NCI-H187 (cell line): ENCODE measurements at regions not wholly inside any gene's neighbourhood (a gene's known extent, or its start where the extent isn't known, plus 50 kb on each side); places are given as distances from the start of the nearest gene placed in this dataset.

Experiments used
- DNase-seq, 2 experiments: peaks; one replicate each; lab custom pipeline; 2025; lab: John Stamatoyannopoulos, UW

DNA sequence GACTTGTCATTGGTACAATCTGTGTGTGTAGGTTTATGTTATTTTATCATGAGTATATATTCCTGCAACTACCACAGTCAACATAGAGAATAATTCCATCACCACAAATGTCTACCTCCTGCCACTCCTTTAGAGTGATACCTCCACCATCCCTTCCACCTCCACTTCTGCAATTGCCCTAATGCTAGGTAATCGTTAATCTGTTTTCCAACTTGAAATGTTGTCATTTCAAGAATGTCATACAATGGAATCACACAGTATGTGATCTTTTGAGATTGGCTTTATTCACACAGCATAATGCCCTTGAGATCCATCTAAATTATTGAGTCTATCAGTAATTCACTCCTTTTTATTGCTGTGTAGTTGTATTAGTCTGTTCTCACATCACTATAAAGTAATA is 414.8 kb upstream of the C16orf82 start:
- no peak for DNase-seq

- no peak for DNase-seq
Measured at GRCh38 chr16:26658486-26658885, 408.2 kb upstream of the C16orf82 start.

DNA sequence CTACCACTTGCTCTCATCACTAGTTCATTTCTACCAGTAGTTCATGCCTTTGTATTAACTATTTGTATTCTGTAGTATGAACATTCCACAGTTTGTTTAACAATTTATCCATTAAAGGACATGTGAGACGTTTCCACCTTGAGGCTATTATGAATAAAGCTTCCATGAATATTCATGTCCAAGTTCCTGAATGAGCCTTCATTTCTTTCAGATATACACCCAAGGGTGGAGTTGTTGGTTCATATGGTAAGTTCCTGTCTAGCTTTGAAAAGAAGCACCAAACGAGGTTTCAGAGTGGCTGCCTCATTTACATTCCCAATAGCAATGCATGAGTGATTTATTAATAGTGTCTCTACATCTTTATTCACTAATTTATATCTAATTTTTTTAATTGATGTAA is 407.8 kb upstream of the C16orf82 start:
- DNase-seq, result no peak

DNA sequence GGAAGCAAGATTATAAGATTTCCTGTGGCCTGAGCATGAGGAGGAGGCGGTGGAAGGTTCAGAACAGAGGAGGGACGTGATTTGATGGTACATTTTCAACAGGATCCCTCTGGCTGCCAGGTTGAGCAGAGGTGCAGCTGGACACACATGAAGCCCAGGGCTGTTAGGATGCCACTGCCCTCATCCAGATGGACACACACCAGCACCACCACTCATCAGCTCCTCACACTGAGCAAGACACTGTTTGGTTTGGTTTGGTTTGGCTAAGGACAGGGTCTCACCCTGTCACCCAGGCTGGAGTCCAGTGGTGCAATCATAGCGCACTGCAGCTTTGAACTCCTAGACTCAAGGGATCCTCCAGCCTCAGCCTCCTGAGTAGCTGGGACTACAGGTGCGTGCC is 402.6 kb upstream of the C16orf82 start:
- no peak for DNase-seq

DNA sequence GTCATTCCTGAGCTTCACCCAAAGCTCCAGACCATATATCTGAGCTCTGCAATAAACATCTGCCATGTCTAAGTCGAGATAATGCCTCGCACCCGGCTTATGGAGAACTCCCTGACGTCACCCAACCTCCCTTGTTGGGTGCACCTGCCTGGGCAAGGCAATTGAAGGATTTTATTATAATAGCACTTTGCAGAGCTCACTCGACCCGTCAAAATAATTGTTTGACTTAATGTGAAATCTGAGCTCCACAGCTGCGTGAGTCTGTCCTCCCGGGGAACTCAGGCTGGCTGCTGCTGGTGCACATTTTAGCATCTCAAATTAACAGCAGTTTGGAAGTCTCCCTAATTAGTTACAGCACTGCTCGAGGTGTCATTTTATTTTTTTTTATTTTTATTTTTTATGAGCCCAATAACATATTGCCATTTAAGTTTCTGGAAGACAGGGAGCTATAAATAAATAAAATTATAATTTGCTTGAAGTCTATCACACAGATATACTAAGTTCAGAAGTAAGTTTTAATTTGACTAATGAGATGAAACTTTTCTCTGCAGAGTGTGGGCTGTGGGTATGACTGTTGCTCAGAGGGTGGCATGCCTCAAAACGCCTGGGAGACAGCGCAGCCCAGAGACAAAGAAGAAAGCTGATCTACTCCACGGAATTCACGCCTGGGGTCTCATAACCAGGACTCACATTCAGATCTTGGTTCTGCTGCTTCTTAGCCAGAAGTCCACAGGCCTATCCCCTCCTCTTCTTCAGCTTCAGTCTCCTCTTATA is 401.4 kb upstream of the C16orf82 start:
- peak; percentile 46 to 61 for DNase-seq

GRCh38 chr16:26666486-26666885 is 400.2 kb upstream of the C16orf82 start:
- no peak for DNase-seq

GRCh38 chr16:26667307-26667706 is 399.4 kb upstream of the C16orf82 start:
- no peak for DNase-seq

DNA sequence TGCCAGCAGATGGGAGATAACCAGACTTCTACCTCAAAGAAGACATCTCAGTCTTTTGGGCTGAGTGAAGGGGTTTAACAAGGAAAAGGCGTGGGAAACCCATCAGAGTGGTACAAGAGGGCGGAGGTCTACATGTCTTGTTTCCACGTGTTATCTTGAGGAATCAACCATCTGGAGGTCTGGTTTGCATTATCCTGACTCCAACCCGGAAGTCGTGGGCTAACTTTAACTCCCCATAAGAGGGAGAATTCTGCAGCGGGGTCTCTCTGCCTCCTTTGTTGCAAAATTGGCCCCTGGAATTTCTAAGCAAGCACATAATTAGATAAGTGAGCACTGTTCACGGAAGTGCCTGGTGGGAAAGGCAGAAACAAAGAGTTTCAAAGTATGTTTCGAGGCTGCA is 398.7 kb upstream of the C16orf82 start:
- no peak for DNase-seq

DNA sequence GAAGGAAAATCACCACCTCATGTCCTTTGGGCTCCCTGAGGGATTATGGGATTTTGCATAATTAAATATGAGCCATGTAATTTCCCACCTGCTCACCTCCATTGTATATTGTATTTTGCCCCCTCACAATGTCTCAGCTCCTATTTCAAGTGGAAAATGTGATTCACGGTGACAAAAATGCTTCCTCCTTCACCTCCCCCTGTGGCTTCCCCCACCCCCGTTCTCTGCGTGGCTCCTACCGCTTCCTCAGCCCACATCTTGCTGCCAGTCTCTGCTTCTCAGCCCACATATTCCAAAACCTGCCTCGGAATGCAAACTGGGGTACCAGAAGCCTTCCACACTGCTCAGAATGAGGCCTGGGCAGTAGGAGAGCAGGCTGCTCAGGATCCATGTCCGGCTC is 394.5 kb upstream of the C16orf82 start:
- DNase-seq, result no peak

- DNase-seq, result no peak
Measured at GRCh38 chr16:26673011-26673410, 393.7 kb upstream of the C16orf82 start.

- DNase-seq, result no peak
Measured at GRCh38 chr16:26680671-26681070, 386.1 kb upstream of the C16orf82 start.

DNA sequence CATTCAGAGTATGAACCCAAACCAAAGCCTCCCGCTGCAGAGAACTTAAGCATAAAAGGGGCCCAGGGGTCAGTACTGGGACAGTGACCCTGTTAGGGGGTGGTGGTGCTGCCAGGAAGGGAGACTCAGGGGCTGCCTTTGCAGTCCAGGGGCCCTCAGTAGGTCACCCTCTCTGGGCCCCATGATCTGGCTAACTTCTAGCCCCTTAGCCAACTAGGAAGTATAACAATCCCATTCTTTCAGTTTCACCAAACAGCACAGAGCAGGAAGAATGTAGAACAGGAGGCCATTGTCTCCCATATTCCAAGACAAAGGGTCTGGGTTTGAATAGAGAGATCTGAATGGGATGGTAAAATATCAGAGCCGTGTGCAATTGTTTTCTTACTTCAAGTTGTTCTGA is 378.6 kb upstream of the C16orf82 start:
- no peak for DNase-seq

DNA sequence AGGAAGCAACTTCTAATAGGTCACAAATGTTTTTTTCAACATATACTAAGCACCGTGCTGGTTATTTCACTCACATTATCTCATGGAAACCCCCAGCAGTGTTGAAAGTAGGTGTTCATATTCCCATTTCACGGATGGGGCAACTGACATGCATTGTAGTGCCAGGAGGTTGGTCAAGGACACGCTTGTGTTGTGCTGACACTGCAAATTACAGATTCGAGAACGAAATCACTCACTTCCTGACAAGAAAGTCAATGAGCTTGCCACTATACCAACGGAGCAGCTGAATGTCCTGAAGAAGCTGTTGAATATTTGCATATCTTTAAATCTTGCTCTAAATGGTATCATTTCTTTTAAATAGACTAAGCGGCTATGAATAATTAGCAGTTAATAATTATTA is 378.0 kb upstream of the C16orf82 start:
- DNase-seq, result no peak

DNA sequence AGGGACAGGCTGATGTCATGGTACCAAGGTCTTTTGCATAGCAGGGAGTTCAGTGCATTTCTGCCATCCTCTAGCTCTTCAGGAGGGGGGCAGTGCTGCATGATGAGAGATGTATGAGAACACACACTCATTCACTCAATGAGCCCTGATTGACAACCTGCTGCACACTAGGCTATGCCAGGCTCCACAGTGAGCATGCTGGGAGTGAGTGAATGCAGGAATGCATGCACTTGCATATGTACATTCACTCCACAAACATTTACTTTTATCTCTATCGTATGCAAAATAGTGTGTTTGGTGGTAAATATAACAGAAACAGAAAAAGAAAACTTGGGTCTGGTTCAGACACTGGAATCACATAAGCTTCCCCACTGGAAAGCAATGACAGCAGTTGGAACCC is 374.1 kb upstream of the C16orf82 start:
- no peak for DNase-seq

DNA sequence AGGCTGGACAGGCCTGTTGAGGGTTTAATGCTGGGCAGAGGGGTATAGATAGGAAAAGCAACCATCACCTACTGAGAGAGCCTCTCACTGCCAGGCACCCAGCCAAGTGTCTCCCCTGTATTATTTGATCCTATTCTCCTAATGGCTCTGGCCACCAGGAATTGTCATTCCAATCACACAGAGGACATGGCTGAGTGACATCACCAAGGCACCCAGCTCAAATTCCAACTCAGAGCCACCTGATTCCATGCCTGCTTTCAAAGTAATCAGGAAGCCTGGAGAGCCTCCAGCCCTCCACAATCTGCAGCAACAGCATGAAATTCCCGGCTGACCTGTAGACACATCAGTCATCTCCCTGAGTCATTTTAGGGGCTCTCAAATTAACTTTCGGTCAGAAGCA is 368.9 kb upstream of the C16orf82 start:
- DNase-seq, result peak in 1 of 2 experiments; percentile 9

DNA sequence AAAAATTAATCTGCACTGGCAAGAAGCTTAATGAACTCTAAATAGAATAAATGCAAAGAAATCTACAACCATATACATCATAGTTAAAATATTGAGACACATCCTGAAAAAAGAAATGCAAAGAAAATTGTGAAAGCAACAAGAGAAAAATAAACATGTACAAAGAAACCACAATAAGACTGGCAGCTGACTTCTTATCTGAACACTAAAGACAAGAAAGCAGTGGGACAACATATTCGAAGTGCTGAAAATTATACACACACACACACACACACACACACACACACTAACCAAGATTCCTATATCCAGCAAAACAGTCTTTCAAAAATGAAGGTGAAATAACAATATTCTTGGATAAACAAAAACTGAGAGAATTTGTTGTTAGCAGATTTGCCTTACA is 366.5 kb upstream of the C16orf82 start:
- no peak for DNase-seq

GRCh38 chr16:26701243-26701886 is 365.4 kb upstream of the C16orf82 start:
- DNase-seq, result no peak

- DNase-seq, result no peak
Measured at GRCh38 chr16:26705346-26705745, 361.4 kb upstream of the C16orf82 start.

- no peak for DNase-seq
Measured at GRCh38 chr16:26708428-26708827, 358.3 kb upstream of the C16orf82 start.

DNA sequence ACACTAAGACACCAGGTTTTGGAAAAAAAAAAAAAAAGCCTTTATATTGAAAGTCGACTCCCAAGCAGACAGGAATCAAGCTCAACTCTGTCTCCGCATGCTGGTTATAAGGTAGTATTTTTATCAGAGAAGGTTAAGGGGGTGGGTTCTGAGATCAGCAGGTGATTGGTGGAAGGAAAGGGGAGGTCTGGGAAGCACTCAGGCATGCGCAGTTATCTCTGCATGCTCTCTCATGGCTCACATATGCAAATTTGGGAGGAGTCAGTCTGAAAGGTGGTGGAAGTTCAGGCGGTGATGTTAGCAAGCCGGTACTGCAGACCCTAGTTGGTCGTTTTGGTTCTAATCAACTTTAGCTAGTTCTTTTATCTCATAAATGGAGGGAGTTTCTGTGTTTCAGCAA is 357.6 kb upstream of the C16orf82 start:
- DNase-seq, result no peak

DNA sequence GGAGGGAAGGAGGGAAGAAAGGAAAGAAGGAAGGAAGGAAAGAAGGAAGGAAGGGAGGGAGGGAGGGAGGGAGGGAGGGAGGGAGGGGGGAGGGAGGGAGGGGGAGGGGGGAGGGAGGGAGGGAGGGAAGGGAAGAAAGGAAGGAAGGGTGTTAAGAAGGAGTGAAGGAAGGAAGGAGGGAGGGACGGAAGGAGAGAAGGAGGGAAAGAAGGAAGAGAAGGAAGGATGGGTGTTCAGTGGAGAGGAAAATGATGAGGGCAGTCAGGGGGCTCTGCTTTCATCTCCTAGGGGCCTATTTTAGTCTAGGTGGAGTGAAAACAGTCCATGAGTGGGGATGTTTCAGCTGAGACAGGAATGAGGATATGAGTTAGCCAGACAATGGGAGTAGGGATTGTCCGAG is 357.0 kb upstream of the C16orf82 start:
- no peak for DNase-seq

- no peak for DNase-seq
Measured at GRCh38 chr16:26710450-26710849, 356.3 kb upstream of the C16orf82 start.

DNA sequence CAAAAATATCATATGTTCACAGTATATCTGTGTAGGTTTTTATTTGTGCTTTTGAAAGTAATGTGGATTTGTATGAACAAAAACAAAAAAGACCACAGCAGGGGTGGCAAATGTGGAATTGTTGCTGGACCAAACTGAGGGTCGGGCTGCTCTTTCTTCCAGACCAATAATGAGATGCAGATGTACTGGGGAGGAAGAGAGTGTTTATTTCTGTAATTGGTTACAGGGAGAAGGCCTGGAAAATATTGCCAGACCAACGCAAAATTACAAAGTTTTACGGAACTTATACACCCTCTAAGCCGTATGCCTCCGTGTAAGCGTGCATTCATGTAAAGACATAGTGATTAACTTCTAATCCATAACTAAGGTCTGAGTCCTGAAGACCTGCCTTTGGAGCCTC is 353.9 kb upstream of the C16orf82 start:
- DNase-seq, result no peak

DNA sequence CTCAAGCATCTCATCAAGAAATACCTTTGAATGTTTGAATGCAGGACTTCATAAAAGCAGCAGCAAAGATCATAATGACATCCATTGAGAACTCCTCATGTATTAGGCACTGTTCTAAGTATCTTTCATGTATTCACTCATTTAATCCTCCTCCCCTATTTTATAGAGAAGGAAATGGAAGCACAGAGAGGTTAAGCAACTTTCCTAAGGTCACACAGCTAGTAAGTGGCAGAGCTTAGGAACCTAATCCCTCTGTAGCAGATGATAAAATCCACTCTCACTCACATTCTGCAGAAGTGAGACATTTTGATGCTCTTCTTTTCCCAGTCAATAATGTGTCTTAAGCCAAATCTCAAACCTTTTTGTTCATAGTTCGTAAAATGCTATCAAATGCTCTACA is 350.8 kb upstream of the C16orf82 start:
- DNase-seq, result no peak
